AG09319 (cell line): ENCODE measurements at regions not wholly inside any gene's neighbourhood (a gene's known extent, or its start where the extent isn't known, plus 50 kb on each side); places are given as distances from the start of the nearest gene placed in this dataset.

Source experiments
- DNase-seq: peaks from one replicate; pipeline ENCODE4 v3.0.0-alpha.2; 2010; ENCODE audit warnings: low read depth; ENCODE audit errors: extremely low read depth
- TF ChIP-seq, protein P1 (sequence below): IDR thresholded peaks from 2 replicates; pipeline ENCODE4 v1.5.1; 2011; ENCODE audit warnings: low read depth, mild to moderate bottlenecking, inconsistent platforms, low read length, moderate library complexity

DNA sequence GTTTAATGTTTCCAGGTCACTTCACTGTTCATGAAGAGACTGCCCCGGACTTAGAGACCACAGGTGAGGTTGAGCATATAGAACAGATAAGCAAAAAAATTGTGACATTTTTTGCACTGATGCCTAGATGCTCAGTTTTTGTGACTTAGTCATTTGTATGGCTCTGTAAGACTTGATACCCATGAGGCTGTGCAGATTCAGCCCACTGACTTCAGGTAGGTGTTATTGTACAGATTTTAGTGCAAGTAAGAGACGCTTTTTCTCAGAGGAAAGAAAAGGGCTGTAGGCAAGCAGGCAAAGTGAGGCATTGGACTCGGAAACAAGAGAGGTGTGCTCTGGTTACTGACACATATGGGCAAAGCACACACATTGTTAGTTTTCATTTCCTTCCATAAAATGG is 820.1 kb upstream of the SORCS1 start:
- TF ChIP-seq, protein P1, sequence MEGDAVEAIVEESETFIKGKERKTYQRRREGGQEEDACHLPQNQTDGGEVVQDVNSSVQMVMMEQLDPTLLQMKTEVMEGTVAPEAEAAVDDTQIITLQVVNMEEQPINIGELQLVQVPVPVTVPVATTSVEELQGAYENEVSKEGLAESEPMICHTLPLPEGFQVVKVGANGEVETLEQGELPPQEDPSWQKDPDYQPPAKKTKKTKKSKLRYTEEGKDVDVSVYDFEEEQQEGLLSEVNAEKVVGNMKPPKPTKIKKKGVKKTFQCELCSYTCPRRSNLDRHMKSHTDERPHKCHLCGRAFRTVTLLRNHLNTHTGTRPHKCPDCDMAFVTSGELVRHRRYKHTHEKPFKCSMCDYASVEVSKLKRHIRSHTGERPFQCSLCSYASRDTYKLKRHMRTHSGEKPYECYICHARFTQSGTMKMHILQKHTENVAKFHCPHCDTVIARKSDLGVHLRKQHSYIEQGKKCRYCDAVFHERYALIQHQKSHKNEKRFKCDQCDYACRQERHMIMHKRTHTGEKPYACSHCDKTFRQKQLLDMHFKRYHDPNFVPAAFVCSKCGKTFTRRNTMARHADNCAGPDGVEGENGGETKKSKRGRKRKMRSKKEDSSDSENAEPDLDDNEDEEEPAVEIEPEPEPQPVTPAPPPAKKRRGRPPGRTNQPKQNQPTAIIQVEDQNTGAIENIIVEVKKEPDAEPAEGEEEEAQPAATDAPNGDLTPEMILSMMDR, result no peak
- no peak for DNase-seq

DNA sequence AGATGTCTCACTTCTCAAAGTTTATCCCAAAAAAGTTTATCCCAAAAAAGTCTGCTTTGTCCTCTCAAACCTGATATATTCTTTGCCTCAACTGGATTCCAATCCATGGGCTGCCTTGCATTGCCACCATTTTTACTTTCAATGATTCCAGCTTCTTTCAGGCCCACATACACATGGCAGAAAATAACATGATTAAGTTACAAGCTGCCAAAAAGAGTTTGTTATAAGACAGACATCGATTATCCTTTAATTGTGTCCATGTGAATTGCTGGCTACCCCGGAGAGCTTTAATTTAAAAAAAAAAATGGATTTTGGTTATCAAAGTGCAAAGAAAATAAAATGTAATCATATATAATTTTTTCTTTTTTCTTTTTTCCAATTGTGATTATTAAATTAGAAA is 819.6 kb upstream of the SORCS1 start:
- DNase-seq, result no peak
- TF ChIP-seq, protein P1, result no peak

DNA sequence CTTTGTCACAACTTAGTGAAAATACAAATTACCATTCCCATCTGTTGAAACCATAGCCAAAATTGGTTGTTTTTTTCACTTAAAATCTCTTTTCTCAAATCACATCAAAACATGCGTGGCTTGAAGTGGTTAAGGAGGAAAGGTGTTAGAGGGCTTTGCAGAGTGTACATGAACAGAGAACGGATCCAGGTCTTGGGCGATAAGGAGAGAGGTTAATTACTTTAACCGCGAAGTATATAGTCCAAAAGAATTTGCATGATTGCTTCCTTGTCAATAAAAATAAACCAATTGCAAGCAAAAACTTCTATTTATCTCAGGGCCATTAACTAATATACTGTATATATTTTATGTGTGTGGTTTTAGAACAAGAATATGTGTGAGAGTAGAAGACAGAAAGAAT is 813.9 kb upstream of the SORCS1 start:
- TF ChIP-seq, protein P1, result no peak

DNA sequence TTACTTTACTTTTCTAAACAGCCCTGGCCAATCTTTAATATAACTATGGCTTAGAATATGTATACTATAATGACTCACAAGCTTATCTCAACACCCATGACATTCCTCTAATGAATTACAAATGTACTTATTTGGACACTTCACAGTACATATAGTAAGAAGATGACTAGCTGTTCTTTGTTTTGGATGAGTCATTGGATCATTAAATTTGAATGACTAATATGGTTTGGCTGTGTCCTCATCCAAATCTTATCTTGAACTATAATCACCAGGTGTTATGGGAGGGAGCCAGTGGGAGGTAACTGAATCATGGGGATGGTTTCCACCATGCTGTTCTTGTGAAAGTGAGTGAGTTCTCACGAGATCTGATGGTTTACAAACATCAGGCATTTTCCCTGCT is 807.5 kb upstream of the SORCS1 start:
- TF ChIP-seq, protein P1, result no peak
- DNase-seq, result no peak

More for the DNA sequence above, 813.9 kb upstream of the SORCS1 start:
- DNase-seq, result no peak

DNA sequence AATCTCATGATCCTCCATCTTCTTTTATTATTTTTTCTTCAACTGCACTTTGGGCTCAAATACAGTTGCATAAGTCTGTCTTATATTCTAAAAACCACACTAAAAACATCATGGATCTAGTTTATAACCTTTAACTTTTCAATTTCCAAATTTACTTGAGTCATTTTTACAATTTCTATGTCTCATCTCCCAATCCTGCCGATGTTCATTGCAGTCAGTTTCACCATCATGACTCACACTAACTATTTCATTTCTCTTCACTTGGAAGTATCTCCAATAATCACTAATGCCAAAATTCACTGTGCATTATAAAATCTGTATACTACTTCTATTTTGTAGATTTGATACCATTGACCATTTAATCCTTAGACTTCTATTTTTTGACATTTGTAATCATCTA is 806.9 kb upstream of the SORCS1 start:
- TF ChIP-seq, protein P1, result no peak
- no peak for DNase-seq

DNA sequence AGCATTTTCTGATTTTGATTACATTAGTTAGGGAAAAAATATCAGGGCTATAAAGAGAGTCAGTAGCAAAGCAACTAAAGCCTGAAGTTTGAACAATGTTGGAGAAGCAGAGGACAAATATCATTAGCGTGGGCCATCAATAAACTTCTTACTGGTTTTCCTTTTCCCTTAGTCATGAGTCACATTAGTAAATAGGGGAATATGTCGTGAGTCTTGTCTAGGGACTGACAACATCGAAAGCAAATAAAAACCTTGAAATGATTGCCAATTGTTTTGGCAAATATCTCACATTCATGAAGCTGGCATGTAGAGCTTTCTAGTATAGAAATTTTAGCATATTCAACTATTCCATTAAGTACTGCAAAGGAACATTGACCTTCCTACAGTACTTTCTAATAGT is 806.0 kb upstream of the SORCS1 start:
- TF ChIP-seq, protein P1, result no peak
- DNase-seq, result no peak

DNA sequence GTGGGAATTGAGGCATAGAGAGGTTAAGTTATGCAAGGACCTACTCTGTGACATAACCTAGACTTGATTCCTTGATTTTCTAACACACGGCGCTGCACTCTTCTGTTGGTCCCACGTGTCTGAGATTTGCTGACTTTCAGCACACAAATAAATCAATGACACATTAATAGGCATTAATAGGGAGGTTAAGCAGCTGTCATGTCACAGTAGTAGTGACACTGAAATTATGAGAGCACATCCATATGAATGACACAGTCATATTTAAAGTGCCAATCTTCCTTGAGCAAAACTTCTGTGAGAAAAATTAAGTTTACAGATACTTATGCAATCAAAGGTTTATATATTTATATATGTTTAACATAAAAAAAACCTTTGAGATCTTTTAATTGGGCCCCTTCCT is 805.4 kb upstream of the SORCS1 start:
- DNase-seq, result no peak
- TF ChIP-seq, protein P1, result no peak
